GM23338 (cell line): ENCODE measurements at regions not wholly inside any gene's neighbourhood (a gene's known extent, or its start where the extent isn't known, plus 50 kb on each side); places are given as distances from the start of the nearest gene placed in this dataset.

Source experiments
- ATAC-seq: fragments of 200-7000 bp; cut with Tn5 transposase; 3 replicates; pipeline ENCODE4 v1.9.1; 2020
- DNase-seq: peaks from one replicate; pipeline ENCODE4 v3.0.0-alpha.2; 2015; ENCODE audit warnings: low spot score
- H2AFZ ChIP-seq: fragments of 200-600 bp; sonication (generic); 2 replicates; pipeline ENCODE4 v1.8.0; 2016; ENCODE audit warnings: antibody characterized with exemption, mild to moderate bottlenecking, moderate library complexity
- H3F3A ChIP-seq: fragments of 200-600 bp; sonication (generic); replicated peaks from 2 replicates; pipeline ENCODE4 v1.8.0; 2017; ENCODE audit warnings: antibody characterized with exemption, mixed run types, low read depth
- H3K27ac ChIP-seq: fragments of 200-600 bp; sonication (generic); 2 replicates; pipeline ENCODE4 v1.6.1; 2016; ENCODE audit warnings: low read depth
- H3K27me3 ChIP-seq: fragments of 200-600 bp; sonication (generic); 2 replicates; pipeline ENCODE4 v1.8.0; 2016; ENCODE audit warnings: mild to moderate bottlenecking, mixed run types, moderate library complexity; ENCODE audit not compliant: insufficient read depth
- H3K36me3 ChIP-seq: fragments of 200-600 bp; sonication (generic); 2 replicates; pipeline ENCODE4 v1.8.0; 2016; ENCODE audit warnings: mild to moderate bottlenecking; ENCODE audit not compliant: insufficient read depth
- H3K4me1 ChIP-seq: fragments of 200-600 bp; sonication (generic); 2 replicates; pipeline ENCODE4 v1.8.0; 2016; ENCODE audit warnings: mild to moderate bottlenecking, moderate library complexity; ENCODE audit not compliant: insufficient read depth
- H3K4me2 ChIP-seq: fragments of 200-600 bp; sonication (generic); 2 replicates; pipeline ENCODE4 v1.7.1; 2017; ENCODE audit warnings: mixed run types
- H3K4me3 ChIP-seq: fragments of 200-600 bp; sonication (generic); 2 replicates; pipeline ENCODE4 v1.6.1; 2016; ENCODE audit warnings: mixed run types
- H3K79me2 ChIP-seq: fragments of 200-600 bp; sonication (generic); replicated peaks from 2 replicates; pipeline ENCODE4 v1.8.0; 2017; ENCODE audit warnings: mild to moderate bottlenecking; ENCODE audit not compliant: insufficient read depth
- H3K9me2 ChIP-seq: fragments of 200-600 bp; sonication (generic); 2 replicates; pipeline ENCODE4 v1.8.0; 2017; ENCODE audit not compliant: insufficient read depth
- H4K20me1 ChIP-seq: fragments of 200-600 bp; sonication (generic); replicated peaks from 2 replicates; pipeline ENCODE4 v1.8.0; 2017; ENCODE audit warnings: mild to moderate bottlenecking; ENCODE audit not compliant: insufficient read depth
- H3K27ac Mint-ChIP-seq: 2 replicates; pipeline ENCODE4 v1.8.0; 2020; ENCODE audit warnings: inconsistent platforms, mild to moderate bottlenecking, moderate library complexity, mixed read lengths
- H3K27me3 Mint-ChIP-seq: 3 replicates; pipeline ENCODE4 v1.8.0; 2022; ENCODE audit warnings: low read depth, mild to moderate bottlenecking, moderate library complexity, mixed read lengths, inconsistent platforms; ENCODE audit not compliant: insufficient read depth, poor library complexity
- H3K36me3 Mint-ChIP-seq: 3 replicates; pipeline ENCODE4 v1.8.0; 2021; ENCODE audit warnings: low read depth, mild to moderate bottlenecking, inconsistent platforms, moderate library complexity, mixed read lengths
- H3K4me1 Mint-ChIP-seq: 3 replicates; pipeline ENCODE4 v1.8.0; 2020; ENCODE audit warnings: mild to moderate bottlenecking, inconsistent platforms, mixed read lengths
- H3K4me3 Mint-ChIP-seq: 3 replicates; pipeline ENCODE4 v1.8.0; 2021; ENCODE audit warnings: moderate library complexity, mild to moderate bottlenecking, inconsistent platforms, mixed read lengths
- H3K9me3 Mint-ChIP-seq: 3 replicates; pipeline ENCODE4 v1.8.0; 2020; ENCODE audit warnings: moderate library complexity, mild to moderate bottlenecking, inconsistent platforms, mixed read lengths
- CREB1 ChIP-seq: fragments of 250-450 bp; sonication (Bioruptor Pico); IDR thresholded peaks from 2 replicates; pipeline ENCODE4 v1.5.0; 2020; ENCODE audit warnings: low read depth, mild to moderate bottlenecking, moderate library complexity
- CTCF ChIP-seq, 2 experiments: fragments of 200-600 bp in 1 of 2; sonication (generic) in 1 of 2; conservative IDR thresholded peaks; 2 replicates each; pipeline versions ENCODE4 v1.5.1 to v1.6.1; 2016 to 2017; ENCODE audit warnings: antibody characterized with exemption in 2 of 2, low read depth in 2 of 2, mild to moderate bottlenecking in 2 of 2, moderate library complexity in 1 of 2
- ETS1 ChIP-seq: IDR thresholded peaks from 2 replicates; pipeline ENCODE4 v1.6.1; 2016; ENCODE audit warnings: antibody characterized with exemption
- EZH2phosphoT487 ChIP-seq: fragments of 200-600 bp; sonication (generic); IDR thresholded peaks from one replicate; pipeline ENCODE4 v1.8.1; 2018; ENCODE audit warnings: antibody characterized with exemption; ENCODE audit not compliant: unreplicated experiment
- JUNB ChIP-seq: IDR thresholded peaks from one replicate; pipeline ENCODE4 v1.6.1; 2016; ENCODE audit warnings: antibody characterized with exemption; ENCODE audit not compliant: unreplicated experiment
- NANOG ChIP-seq: IDR thresholded peaks from 2 replicates; pipeline ENCODE4 v1.6.1; 2016; ENCODE audit warnings: antibody characterized with exemption, borderline replicate concordance
- REST ChIP-seq: IDR thresholded peaks from one replicate; pipeline ENCODE4 v1.6.1; 2018; ENCODE audit warnings: antibody characterized with exemption; ENCODE audit not compliant: unreplicated experiment
- ZNF114 ChIP-seq: fragments of 250-450 bp; sonication (Bioruptor Pico); IDR thresholded peaks from 2 replicates; pipeline ENCODE4 v1.5.0; 2020; ENCODE audit warnings: mild to moderate bottlenecking, moderate library complexity
- ZNF331 ChIP-seq: fragments of 250-450 bp; sonication (Bioruptor Pico); IDR thresholded peaks from 2 replicates; pipeline ENCODE4 v1.5.0; 2020; ENCODE audit warnings: low read depth, mild to moderate bottlenecking, moderate library complexity

- no peak for TF ChIP-seq REST
- no peak for TF ChIP-seq NANOG
Measured at GRCh38 chr18:29821544-29821943, 1221.0 kb downstream of the DSC3 start (continued).

- ATAC-seq = no peak
- Histone ChIP-seq H3K36me3 (no peaks in the 10 kb centered on the region), H3K4me1 (no peaks in the 10 kb centered on the region), H3K79me2 (no peaks in the 10 kb centered on the region), H2AFZ (no peak overlapping the region), H4K20me1 (no peaks in the 10 kb centered on the region), H3F3A (no peaks in the 10 kb centered on the region), H3K4me3 (no peak overlapping the region), H3K27me3 (no peaks in the 10 kb centered on the region), H3K4me2 (no peak overlapping the region), H3K9me2 (0 out of 2 replicates have a peak, but pooled peaks cover 4% of the 10 kb centered on the region), H3K27ac (no peak overlapping the region)
- Mint-ChIP-seq H3K36me3 (peaks cover 2% of the 10 kb centered on the region; the same call in 1 of the 3 replicates), H3K27ac (no peak overlapping the region; the same call in 1 of the 2 replicates), H3K4me1 (no peaks in the 10 kb centered on the region), H3K4me3 (no peak overlapping the region), H3K27me3 (peaks cover 2% of the 10 kb centered on the region), H3K9me3 (no peaks in the 10 kb centered on the region)
- TF ChIP-seq NANOG (no peak), ZNF114 (no peak), REST (no peak), EZH2phosphoT487 (no peak), JUNB (no peak), ZNF331 (CRISPR knock-in tag) (no peak), ETS1 (no peak), CTCF (conservative IDR thresholded peaks at IDR 0.05; ENCODE audit: low read depth in 2 of 2) (no peak), CREB1 (CRISPR knock-in tag) (no peak)
- DNase-seq = no peak
Measured at GRCh38 chr18:29811519-29811918, 1231.0 kb downstream of the DSC3 start.
